Activated CD4-positive, alpha-beta T cell treated with anti-CD3 and anti-CD28 coated beads, Interleukin-2, Interleukin-6, amounts not matched to agents 100 ng/mL and 50 ng/mL, durations not matched to agents 16 hours and 8 hours (primary cell): ENCODE measurements at regions not wholly inside any gene's neighbourhood (a gene's known extent, or its start where the extent isn't known, plus 50 kb on each side); places are given as distances from the start of the nearest gene placed in this dataset.
"Not testable (repeated sequence)": the region's sequence is repeated elsewhere in the genome, so short reads cannot be mapped to it uniquely, and the experiment has no call there.

ENCODE experiments used
- DNase-seq: peaks from one replicate; pipeline ENCODE4 v3.0.0-alpha.2; 2020

- no peak for DNase-seq
Measured at GRCh38 chr11:92109466-92109865, 115.2 kb upstream of the FAT3 start.

DNA sequence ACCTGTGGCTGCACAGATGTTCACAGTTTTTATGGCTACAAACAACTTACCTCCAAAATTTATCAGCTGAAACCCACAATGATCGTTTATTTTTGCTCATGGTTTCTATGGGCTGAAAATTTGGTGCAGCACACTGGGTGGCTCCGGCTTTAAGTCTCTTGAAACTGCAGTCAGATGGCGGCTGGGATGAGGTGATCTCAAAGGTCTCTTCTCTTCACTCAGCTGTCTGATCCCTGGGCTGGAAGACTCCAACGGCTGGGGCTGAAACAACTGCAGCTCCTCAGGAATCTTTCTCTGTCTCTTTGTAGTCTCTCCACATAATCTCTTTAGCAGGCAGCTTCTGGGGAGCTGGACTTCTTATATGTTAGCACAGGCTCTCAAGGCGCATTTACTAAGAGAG is 117.3 kb upstream of the FAT3 start:
- no peak for DNase-seq

- no peak for DNase-seq
Measured at GRCh38 chr11:92104349-92104748, 120.3 kb upstream of the FAT3 start.

DNA sequence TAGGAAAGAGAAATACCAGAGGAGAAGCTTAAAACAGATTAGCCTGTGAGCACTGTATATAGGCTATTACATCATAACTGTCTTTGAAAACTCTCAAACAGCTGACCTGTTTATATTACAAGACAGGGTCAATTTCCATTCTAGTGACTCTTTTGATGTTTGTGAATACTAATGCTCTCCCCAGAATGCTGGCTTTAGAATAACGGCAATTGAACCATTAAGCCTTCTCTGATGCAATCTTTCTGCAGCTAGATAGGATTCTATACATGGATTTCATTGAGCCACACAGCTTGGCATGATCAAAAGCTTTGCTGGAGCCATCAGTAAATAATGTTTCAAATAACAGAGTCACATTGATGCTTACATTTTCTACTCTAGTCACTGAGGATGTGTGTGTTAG is 122.7 kb upstream of the FAT3 start:
- no peak for DNase-seq

DNA sequence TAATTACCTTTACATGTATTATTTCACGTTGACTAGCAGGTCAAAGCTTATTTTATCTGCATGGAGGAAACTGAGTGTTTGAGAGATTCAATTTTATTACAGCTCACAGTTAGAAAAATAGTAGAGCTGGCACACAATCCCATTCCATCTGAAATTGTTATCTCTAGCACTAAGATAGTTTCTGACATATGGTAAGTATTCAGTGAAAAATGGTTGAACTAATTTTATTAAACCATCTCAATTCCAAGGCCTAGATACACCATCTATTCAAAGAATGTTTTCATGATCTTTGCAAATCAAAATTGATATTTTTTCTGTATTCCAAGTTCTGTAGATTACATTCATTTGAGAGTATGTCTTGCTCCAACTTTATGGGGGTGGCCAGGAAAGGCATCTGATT is 125.4 kb upstream of the FAT3 start:
- no peak for DNase-seq

- DNase-seq: no peak
Measured at GRCh38 chr11:92098172-92098571, 126.4 kb upstream of the FAT3 start.

DNA sequence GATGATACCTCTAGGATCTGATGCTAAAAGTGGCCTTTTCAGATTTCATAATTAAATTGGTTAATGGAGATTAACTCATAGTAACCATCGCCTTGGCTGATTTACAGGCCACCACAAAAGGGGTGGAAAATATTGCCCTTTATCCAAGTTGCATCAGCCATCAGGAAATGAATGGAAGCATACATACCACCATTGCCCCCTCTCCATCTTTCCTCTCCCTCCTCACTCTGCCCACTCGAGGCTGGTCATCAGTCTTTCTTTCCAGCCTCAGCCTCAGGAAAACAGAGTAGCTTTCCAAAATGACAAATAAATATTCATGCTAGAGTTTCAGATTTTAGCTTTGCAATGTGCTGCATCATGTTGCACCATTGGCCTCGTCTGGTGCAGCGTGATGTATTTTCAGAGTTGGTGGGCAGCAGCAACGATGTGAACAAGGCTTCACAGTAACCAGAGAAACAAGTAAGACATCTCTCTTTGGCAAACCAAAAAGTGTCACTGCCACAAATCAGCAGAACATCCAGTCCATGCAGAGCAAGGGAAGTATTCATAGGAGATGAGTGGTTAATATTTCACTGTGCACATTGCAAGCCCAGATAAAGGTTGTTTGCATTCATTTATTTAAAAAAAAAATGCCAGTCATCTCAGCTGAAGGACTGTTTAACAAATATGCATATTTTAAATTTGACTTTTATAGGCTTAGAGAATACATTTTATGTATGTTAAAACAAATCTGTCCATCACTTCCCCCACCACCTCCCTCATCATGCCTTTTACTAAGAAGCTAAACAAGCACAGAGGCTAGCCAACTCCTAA is 136.7 kb upstream of the FAT3 start:
- no peak for DNase-seq

DNA sequence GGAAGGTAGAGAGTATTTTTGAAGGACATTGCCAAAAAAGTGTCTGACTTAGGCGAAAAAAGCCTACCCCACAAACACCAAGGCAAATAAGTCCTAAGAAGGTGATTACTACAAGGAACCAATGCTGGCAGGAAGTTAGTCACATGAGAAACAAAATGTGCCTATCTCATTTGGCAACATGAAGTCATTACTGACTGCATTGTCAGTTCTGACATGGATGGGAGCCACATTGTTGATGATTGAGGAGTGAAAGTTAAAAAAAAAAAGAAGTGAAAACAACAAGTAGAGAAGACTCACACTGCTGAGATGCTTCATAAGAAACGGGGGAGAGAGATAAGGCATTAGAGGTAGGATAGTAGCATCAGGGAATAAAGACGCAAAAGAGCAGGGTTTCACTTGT is 141.5 kb upstream of the FAT3 start:
- no peak for DNase-seq

- no peak for DNase-seq
Measured at GRCh38 chr11:92082652-92083051, 142.0 kb upstream of the FAT3 start.

DNA sequence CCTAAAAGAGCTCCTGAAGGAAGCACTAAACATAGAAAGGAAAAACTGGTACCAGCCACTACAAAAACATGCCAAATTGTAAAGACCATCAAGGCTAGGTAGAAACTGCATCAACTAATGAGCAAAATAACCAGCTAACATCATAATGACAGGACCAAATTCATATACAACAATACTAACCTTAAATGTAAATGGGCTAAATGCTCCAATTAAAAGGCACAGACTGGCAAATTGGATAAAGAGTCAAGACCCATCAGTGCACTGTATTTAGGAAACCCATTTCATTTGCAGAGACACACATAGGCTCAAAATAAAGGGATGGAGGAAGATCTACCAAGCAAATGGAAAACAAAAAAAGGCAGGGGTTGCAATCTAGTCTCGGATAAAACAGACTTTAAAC is 150.1 kb upstream of the FAT3 start:
- DNase-seq: not testable (repeated sequence)

DNA sequence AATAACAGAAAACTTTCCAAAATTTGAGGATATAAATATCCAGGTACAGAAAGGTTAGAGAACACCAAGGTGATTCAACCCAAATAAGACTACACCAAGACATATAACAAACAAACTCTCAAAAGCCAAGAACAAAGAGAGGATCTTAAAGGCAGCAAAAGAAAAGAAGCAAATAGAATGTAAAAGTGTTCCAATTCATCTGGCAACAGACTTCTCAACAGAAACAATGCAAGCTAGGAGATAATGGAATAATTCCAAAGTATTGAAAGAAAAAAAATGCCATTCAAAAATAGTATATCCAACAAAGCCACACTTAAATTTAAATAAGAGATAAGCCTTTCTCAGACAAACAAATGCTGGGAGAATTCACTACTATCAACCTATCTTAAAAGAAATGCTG is 153.0 kb upstream of the FAT3 start:
- no peak for DNase-seq

DNA sequence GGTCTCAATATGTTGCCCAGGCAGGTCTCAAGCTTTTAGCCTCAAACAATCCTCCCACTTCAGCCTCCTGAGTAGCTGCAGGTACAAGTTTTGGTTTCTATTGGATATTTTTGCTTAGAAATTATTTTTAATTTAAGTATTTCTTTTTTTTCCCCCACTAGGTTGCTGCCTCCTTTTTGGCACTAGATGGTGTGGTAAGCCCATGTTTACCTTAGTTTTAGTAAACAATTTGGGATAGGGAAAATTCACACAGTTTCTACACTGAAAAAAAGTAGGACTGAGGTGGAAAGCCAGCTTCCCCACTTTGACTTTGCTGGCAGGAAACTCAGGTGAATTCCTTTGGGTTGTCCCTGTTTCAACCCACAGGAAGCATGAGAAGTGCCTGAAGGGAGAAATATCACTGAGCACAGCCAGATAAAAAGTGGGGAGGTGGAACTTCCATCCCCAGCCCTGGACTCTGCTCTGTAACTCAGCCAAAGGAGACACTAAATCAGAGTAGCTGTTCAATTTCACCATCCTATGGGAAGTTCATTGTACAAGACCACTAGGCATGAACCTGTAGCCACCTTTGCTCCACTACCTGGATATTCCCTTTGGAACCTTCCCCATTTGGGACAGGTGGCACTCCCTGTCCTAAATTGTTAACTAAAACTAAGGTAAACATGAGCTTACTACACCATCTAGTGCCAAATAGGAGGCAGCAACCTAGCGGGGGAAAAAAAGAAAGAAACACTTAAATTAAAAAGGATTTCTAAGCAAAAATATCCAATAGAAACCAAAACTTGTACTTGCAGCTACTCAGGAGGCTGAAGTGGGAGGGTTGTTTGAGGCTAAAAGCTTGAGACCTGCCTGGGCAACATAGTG is 154.4 kb upstream of the FAT3 start:
- DNase-seq: no peak

DNA sequence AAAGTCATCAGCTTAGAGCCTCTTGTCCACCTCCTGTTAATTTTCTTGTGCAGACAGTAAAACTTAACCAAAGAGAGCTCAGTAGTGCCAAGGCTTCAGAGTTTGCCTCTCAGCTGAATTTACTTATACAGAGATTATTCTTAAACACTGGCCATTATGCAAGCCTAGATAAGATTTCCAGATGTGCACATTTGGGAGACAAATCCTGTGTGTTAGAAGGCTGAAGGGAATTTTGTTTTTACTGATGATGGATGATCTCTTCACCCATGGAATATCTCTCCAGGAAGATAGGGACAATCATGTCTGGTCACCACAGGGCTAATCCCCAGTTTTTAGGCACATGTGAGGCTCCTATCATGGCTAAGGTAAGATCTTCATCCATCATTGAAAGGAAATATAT is 157.6 kb upstream of the FAT3 start:
- DNase-seq: no peak

DNA sequence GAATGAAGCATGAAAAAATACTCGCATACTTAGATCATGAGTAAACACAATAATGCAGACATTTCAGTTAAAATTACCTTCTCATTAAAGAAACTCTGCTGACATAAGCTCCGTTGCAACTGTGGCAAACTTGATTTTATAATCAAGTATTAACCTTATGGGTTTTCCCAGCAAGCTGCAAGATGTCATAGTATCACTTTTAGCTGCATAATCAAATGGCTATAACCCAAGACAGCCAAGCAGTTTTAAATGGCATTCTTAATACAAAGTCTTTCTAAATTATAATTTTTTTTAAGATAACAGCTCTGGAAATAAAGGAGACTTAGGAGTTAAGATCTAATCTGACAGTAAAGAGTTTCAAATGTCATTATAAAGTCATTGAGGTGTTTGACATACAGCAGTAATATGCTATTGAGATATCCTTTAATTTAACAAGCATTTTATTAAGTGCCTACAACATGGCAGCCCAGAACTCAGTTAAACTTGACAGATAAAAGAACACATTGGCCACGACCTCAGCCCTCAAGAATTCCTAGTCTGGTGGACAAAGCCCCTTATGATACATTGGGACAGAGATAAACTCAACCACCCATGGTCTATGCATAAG is 163.1 kb upstream of the FAT3 start:
- no peak for DNase-seq

- DNase-seq: no peak
Measured at GRCh38 chr11:92057849-92058442, 166.7 kb upstream of the FAT3 start.

DNA sequence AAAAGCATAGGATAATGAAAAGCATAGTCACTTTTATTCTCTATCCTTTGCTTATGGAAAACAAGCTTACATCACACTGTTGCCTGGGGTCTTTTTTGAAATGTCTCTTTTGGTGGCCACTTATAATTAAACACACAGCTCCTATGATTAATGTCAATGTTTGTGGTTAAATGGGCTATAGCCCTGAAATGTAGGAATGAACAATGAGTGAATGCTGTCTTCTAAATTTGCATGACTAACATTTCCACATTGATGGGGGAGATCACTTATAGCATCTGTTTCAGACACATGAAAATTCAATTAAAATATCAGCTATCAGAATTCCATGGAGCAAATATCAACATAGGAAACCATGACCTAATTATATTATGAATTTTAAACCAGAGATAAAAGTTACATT is 171.4 kb upstream of the FAT3 start:
- no peak for DNase-seq

GRCh38 chr11:92050305-92050704 is 174.3 kb upstream of the FAT3 start:
- DNase-seq: no peak

- DNase-seq: no peak
Measured at GRCh38 chr11:92048415-92048814, 176.2 kb upstream of the FAT3 start.

DNA sequence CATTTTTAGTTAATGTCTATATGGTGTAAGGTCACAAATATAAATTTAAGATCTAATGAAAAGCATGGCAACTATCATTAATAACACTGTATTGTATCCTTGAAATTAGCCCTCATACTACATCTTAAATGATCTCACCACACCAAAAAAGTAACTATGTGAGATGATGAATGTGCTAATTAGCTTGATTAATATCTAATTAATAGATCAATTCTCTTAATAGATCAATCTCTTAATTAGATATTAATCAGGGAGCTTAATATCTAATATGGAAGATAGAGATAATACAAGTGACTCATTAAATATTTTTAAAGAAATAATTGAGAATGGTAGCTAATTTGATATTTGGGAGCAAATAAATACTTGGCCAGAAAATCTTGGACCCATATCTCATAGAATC is 178.5 kb upstream of the FAT3 start:
- no peak for DNase-seq

- DNase-seq: no peak
Measured at GRCh38 chr11:92045301-92045700, 179.3 kb upstream of the FAT3 start.

GRCh38 chr11:92035488-92035887 is 189.1 kb upstream of the FAT3 start:
- no peak for DNase-seq

- DNase-seq: not testable (repeated sequence)
Measured at GRCh38 chr11:92027136-92027535, 197.5 kb upstream of the FAT3 start.

- no peak for DNase-seq
Measured at GRCh38 chr11:92026664-92027063, 198.0 kb upstream of the FAT3 start.
